Activated naive CD8-positive, alpha-beta T cell treated with anti-CD3 and anti-CD28 coated beads, Interleukin-2, amount 10 ng/mL, durations not matched to agents 7 days and 5 days (primary cell): ENCODE measurements at regions not wholly inside any gene's neighbourhood (a gene's known extent, or its start where the extent isn't known, plus 50 kb on each side); places are given as distances from the start of the nearest gene placed in this dataset.

Source experiments
- ATAC-seq: fragments of 150-1000 bp; cut with Tn5 transposase; one replicate; pipeline ENCODE4 v1.10.0; 2021; ENCODE audit warnings: low read depth, moderate library complexity
- POLR2A ChIA-PET: fragments of 350-600 bp; sonication (Branson Sonifier 250); formaldehyde crosslinking; loops from one replicate; lab custom pipeline; 2021; ENCODE audit warnings: antibody characterized with exemption; lab: Charles Lee
- DNase-seq: peaks from one replicate; pipeline ENCODE4 v3.0.0; 2021
- H3K27ac Mint-ChIP-seq: one replicate; pipeline ENCODE4 v1.8.0; 2022; ENCODE audit warnings: mild to moderate bottlenecking, mixed read lengths
- H3K27me3 Mint-ChIP-seq: one replicate; pipeline ENCODE4 v1.8.0; 2022; ENCODE audit warnings: mild to moderate bottlenecking, moderate library complexity, mixed read lengths
- H3K36me3 Mint-ChIP-seq: one replicate; pipeline ENCODE4 v1.8.0; 2021; ENCODE audit warnings: mild to moderate bottlenecking, mixed read lengths
- H3K4me1 Mint-ChIP-seq: one replicate; pipeline ENCODE4 v1.8.0; 2021; ENCODE audit warnings: mixed read lengths
- H3K4me3 Mint-ChIP-seq: one replicate; pipeline ENCODE4 v1.8.0; 2022; ENCODE audit warnings: mild to moderate bottlenecking, moderate library complexity, mixed read lengths
- H3K9me3 Mint-ChIP-seq: one replicate; pipeline ENCODE4 v1.8.0; 2021; ENCODE audit warnings: mixed read lengths

DNA sequence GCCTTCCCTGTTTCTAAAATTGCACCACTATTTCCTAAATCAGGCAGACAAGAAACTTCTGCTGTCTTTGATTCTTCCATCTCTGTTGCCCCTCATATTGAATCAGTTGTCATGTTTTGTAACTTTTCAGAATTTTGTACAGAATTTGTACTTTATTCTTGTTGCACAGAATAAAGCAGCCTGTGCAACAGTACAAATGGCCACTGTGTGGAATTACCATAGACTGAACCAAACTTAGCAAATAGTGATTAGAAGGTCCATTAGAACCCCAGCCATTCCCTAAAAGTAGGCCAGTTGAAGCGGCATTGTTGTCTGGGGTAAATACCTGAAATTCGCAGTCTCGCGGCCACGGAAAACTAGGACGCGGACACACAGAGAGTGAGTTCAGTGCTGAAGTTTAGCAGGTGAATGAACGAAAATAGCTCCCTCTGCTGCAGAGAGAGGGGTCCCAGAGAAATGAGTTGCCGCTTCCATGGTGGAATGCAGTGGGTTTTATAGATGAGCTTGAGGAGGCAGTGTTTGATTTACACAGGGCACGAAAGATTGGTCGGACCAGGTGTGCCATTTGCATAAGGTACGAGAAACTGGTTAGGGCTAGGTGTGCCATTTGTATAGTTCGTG lies 71.8 kb downstream of the C4orf33 start:
- Mint-ChIP-seq H3K4me3 (no peak overlapping the region), H3K9me3 (no peaks in the 10 kb centered on the region), H3K36me3 (no peaks in the 10 kb centered on the region), H3K4me1 (no peaks in the 10 kb centered on the region), H3K27me3 (peaks cover 36% of the 10 kb centered on the region), H3K27ac (no peak overlapping the region)
- DNase-seq, result no peak
- POLR2A ChIA-PET, result interaction anchor here (0.5 kb wide), 1 partner anchor 1385 kb away, joined by 3 read pairs; no protein-coding TSS in a partner anchor
- no peak for ATAC-seq

DNA sequence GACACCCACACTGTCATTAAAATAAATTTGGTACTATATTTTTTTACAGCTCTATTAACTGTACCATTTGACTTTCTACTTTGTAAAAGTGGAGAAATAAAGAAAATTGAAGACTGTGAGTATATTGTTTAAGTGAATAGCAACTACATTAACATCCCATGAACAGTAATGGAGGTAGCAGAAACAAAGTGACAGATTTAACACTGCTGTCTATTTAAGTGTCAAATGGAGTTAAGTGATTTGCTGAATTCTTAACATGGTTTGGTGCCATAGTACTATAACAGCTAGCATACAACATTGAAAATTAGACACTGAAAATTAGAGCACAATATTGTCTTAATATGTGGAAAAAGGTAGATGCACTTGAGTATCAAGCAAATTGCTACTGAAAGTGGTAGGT lies 76.2 kb downstream of the C4orf33 start:
- no peaks in the 10 kb centered on the region for H3K9me3 Mint-ChIP-seq
- H3K4me3 Mint-ChIP-seq, result no peak overlapping the region
- no peaks in the 10 kb centered on the region for H3K36me3 Mint-ChIP-seq
- ATAC-seq (no peak), DNase-seq (no peak)
- H3K27ac Mint-ChIP-seq, result no peak overlapping the region
- POLR2A ChIA-PET, result no interaction called here
- H3K27me3 Mint-ChIP-seq, result peaks cover 30% of the 10 kb centered on the region
- no peaks in the 10 kb centered on the region for H3K4me1 Mint-ChIP-seq

DNA sequence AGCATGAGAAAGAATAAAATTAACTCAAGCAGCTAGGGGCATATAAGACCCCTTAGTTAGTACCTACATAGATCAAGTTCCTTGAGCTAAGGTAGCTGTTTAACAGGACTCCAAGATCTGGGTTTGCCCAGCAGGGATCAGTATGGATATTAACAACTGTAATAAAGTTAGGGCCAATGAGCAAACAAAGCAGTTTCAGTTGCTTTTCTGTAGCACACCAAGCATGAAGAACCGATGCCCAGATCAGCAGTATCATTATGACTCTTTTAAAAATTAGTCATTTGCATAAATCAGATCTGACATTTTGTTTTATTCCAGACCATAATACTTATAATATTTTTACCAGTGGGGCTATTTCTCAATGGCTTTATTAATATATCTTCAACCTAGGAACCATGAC lies 80.9 kb downstream of the C4orf33 start:
- Mint-ChIP-seq H3K4me1 (no peaks in the 10 kb centered on the region), H3K4me3 (no peak overlapping the region), H3K9me3 (no peaks in the 10 kb centered on the region), H3K36me3 (no peaks in the 10 kb centered on the region), H3K27me3 (peaks cover 13% of the 10 kb centered on the region), H3K27ac (no peak overlapping the region)
- ATAC-seq (no peak), DNase-seq (no peak)
- POLR2A ChIA-PET, result no interaction called here

DNA sequence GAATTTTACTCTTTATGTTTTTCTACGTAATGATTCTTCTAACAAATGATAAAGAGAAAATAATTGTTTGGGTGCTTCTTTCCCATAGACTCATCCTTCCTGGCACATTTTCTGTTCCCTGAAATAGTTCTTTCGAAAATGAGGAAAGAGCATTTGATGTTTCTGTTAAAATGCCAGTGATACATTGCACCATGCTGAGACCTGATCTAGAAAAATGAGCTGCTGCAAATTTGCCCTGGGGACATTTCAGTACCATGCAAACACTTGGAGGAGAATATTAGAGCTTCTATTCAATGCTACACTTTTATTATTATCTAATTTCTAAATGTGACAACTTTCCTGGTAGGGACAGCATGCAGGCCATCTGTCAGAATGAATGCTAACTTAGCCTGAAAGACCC lies 83.3 kb downstream of the C4orf33 start:
- Mint-ChIP-seq H3K4me1 (no peaks in the 10 kb centered on the region), H3K27me3 (peaks cover 9% of the 10 kb centered on the region), H3K36me3 (no peaks in the 10 kb centered on the region), H3K9me3 (peaks cover 2% of the 10 kb centered on the region), H3K4me3 (no peak overlapping the region), H3K27ac (no peak overlapping the region)
- DNase-seq (no peak), ATAC-seq (no peak)
- POLR2A ChIA-PET, result no interaction called here

DNA sequence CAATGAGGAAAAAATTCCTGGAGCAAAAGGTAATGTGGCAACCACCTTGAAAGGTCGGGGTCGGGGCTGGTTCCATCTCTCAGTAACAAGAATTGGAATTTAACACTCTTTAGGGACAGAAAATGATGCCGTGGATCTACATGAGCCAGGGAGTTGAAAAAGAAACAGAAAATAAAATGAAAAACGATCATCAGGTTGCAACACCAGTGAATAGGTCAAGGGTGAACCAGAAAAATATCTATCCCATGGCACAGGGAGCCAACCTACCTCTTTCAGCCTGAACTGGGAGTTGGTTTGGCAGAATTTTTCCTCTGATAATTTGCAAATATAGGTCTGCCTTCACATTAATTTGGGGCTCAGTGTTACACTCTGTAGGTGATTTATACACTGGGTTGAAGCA lies 93.7 kb downstream of the C4orf33 start:
- Mint-ChIP-seq H3K9me3 (peaks cover 2% of the 10 kb centered on the region), H3K4me3 (no peak overlapping the region), H3K4me1 (no peaks in the 10 kb centered on the region), H3K36me3 (no peaks in the 10 kb centered on the region), H3K27ac (no peak overlapping the region), H3K27me3 (peaks cover 14% of the 10 kb centered on the region)
- no peak for ATAC-seq
- POLR2A ChIA-PET, result no interaction called here
- DNase-seq, result no peak

DNA sequence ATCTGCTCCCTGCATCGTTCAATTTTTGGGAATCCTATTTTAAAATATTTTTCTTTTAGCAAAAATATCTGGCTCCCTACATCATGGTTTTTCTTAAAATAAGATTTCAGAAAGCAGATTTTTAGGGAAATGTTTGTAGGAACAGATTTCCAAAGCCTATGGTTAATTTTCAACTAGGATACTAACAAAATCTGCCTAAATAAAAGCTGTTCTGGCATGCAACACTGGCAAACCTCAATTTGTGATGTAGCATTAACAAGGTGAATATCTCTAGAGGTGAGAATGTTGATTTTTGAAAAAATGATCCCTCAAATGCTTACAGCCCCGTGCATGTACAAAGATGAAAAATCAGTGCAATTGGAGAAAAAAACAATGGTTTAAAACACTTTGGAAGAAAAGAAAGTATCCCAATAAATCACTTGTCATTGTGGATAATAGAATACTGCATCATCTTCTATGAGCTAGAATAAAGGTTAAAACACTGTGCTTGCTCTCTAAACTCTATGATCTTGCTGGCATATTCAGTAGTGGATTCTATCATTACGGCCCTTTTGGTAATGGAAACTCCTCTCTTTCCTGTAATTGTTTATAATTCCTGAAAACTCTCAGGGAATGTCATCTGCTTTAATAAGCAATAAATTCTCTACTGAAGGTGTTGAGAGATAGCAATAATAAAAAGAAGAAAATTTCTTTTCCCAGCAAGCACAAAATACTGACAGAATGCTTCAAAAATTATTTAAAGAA lies 97.6 kb downstream of the C4orf33 start:
- no peak overlapping the region for H3K4me3 Mint-ChIP-seq
- peaks cover 19% of the 10 kb centered on the region for H3K27me3 Mint-ChIP-seq
- no peaks in the 10 kb centered on the region for H3K9me3 Mint-ChIP-seq
- POLR2A ChIA-PET, result no interaction called here
- DNase-seq (no peak), ATAC-seq (no peak)
- H3K4me1 Mint-ChIP-seq, result no peaks in the 10 kb centered on the region
- no peaks in the 10 kb centered on the region for H3K36me3 Mint-ChIP-seq
- H3K27ac Mint-ChIP-seq, result no peak overlapping the region

DNA sequence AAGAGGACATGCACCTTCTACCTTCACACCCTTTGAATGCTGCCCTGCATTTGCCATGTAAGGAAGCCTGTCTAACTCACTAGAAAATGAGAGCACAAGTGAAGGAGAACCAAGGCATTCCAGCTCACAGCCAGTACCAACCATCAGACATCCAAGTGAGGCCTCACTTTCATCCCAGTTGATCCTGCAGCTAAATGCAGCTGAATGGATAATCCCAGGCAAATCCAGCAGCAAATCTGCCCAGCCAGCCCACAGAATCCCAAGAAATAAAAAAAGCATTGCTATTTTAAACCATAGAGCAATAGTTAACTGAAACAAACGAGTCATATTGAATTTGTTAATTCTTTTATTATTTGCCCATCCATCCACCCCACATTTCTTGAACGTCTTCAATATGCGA lies 112.5 kb downstream of the C4orf33 start:
- H3K4me1 Mint-ChIP-seq, result no peaks in the 10 kb centered on the region
- POLR2A ChIA-PET, result no interaction called here
- no peak for ATAC-seq
- no peaks in the 10 kb centered on the region for H3K9me3 Mint-ChIP-seq
- H3K36me3 Mint-ChIP-seq, result no peaks in the 10 kb centered on the region
- H3K27ac Mint-ChIP-seq, result no peak overlapping the region
- no peak overlapping the region for H3K4me3 Mint-ChIP-seq
- peaks cover 5% of the 10 kb centered on the region for H3K27me3 Mint-ChIP-seq
- DNase-seq, result no peak

DNA sequence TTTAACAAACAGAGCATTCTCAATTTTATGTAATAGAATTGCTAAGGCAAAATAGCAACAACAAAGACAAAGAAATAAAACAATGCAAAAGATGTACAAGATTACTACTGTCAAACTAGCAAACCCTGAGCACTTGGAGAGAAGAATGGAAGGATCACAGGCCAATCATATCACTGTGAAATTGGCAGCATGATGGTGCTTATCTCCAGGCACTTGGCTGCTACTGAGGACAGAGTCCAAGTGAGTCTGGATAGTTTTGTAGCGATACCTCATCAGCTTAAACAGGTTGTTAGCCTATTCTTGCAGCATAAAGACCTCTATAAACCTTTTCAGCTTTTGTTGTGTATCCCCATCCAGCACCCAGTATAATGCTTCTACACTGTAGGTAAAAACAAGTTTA lies 117.7 kb downstream of the C4orf33 start:
- Mint-ChIP-seq H3K27me3 (peaks cover 10% of the 10 kb centered on the region), H3K4me3 (no peak overlapping the region), H3K9me3 (no peaks in the 10 kb centered on the region), H3K27ac (no peak overlapping the region), H3K4me1 (no peaks in the 10 kb centered on the region), H3K36me3 (no peaks in the 10 kb centered on the region)
- ATAC-seq (no peak), DNase-seq (no peak)
- POLR2A ChIA-PET, result no interaction called here

DNA sequence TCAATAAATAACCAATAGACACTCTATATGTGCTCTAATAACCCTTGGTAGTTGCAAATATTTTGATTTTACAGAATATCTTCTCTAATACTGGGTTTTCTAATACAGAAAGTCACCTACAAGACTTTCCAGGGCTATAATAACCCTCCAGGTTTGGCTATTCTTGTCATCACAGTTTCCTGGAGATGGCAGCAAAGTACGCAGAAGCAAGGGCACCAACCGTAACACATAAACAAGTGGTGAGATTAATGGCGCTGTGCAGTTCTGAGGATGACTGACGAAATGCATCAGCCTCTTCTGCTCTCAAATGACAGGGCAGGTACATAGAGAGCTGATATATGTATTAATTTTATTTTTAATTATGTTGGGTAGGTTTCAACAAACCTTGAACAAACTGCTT lies 122.4 kb downstream of the C4orf33 start:
- Mint-ChIP-seq H3K4me3 (no peak overlapping the region), H3K36me3 (no peaks in the 10 kb centered on the region), H3K27me3 (peaks cover 9% of the 10 kb centered on the region), H3K9me3 (no peaks in the 10 kb centered on the region), H3K27ac (no peak overlapping the region), H3K4me1 (no peaks in the 10 kb centered on the region)
- DNase-seq (no peak), ATAC-seq (no peak)
- POLR2A ChIA-PET, result no interaction called here

DNA sequence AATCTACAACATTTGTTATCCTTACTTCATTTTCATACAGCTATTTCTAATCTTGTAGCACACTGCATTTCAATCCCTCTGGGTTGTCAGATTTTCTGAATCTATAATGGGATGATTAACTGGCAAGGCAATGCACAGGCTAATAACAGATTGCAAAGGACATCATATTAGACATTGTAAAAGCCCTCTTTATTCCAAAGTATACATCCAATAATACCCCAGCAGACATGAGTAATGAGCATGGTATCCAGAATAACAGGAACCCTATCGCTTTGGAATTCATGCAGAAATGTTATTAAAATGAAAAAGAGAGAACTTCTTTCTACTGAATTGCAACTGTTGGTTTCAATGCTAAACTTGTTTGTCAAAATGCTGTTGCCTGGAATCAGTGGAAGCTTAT lies 122.9 kb downstream of the C4orf33 start:
- POLR2A ChIA-PET, result no interaction called here
- ATAC-seq (no peak), DNase-seq (no peak)
- no peaks in the 10 kb centered on the region for H3K9me3 Mint-ChIP-seq
- H3K36me3 Mint-ChIP-seq, result no peaks in the 10 kb centered on the region
- H3K27ac Mint-ChIP-seq, result no peak overlapping the region
- H3K4me3 Mint-ChIP-seq, result no peak overlapping the region
- H3K27me3 Mint-ChIP-seq, result peaks cover 9% of the 10 kb centered on the region
- H3K4me1 Mint-ChIP-seq, result no peaks in the 10 kb centered on the region

DNA sequence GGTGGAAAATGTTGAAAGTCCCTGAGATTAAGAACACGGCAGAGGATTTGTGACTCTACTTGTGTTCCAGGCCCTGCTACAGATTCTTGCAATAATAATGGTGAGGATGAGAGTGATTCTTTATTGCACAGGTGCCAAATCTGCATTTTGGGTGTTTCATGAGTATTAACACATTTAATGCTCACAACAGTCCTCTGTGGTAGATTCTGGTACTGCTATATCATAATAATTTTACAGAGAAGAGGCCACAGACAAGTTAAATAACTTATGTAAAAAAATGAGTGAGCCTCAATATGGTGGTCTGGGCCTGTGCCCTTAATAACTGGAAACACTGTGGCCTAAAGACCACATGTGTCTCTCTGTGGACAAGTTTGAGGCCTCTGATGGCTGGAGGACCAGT lies 124.3 kb downstream of the C4orf33 start:
- no peaks in the 10 kb centered on the region for H3K4me1 Mint-ChIP-seq
- no peaks in the 10 kb centered on the region for H3K9me3 Mint-ChIP-seq
- ATAC-seq (no peak), DNase-seq (no peak)
- H3K36me3 Mint-ChIP-seq, result no peaks in the 10 kb centered on the region
- POLR2A ChIA-PET, result no interaction called here
- H3K27me3 Mint-ChIP-seq, result peaks cover 6% of the 10 kb centered on the region
- H3K4me3 Mint-ChIP-seq, result no peak overlapping the region
- H3K27ac Mint-ChIP-seq, result no peak overlapping the region

DNA sequence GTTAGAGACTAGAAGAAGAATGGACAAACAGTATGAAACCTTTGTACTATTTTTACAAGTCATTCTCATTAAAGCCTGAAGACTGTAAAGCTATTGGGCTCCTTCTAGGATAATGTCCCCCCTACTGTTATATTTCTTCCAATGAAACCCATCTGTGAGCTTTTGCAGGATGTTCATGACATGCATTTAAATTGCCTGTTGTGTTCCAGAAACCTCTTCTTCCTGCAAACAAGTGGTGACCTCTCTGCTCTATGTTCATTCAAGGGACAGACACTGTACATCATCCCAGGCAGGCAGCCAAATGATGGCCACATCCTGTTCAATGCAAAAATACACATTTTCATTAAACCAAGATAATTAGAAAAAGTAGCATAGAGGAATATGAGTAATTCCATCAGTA lies 128.0 kb downstream of the C4orf33 start:
- POLR2A ChIA-PET, result no interaction called here
- H3K4me1 Mint-ChIP-seq, result no peaks in the 10 kb centered on the region
- no peaks in the 10 kb centered on the region for H3K9me3 Mint-ChIP-seq
- no peaks in the 10 kb centered on the region for H3K36me3 Mint-ChIP-seq
- ATAC-seq (no peak), DNase-seq (no peak)
- no peak overlapping the region for H3K27ac Mint-ChIP-seq
- H3K4me3 Mint-ChIP-seq, result no peak overlapping the region
- H3K27me3 Mint-ChIP-seq, result peaks cover 4% of the 10 kb centered on the region

DNA sequence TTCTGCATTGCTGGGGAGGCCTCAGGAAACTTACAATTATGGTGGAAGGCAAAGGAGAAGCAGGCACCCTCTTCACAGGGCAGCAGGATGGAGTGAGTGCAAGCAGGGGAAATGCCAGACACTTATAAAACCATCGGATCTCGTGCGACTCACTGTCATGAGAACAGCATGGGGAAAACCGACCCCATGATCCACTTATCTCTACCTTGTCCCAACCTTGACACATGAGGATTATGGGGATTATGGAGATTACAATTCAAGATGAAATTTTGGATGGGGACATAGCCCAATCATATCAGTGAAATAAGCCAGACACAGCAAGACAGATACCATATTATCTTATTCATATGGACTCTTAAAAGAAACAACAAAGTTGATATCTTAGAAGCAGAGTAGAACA lies 134.9 kb downstream of the C4orf33 start:
- peaks cover 7% of the 10 kb centered on the region for H3K27me3 Mint-ChIP-seq
- H3K27ac Mint-ChIP-seq, result no peak overlapping the region
- no peaks in the 10 kb centered on the region for H3K4me1 Mint-ChIP-seq
- ATAC-seq (no peak), DNase-seq (no peak)
- no peaks in the 10 kb centered on the region for H3K9me3 Mint-ChIP-seq
- H3K36me3 Mint-ChIP-seq, result no peaks in the 10 kb centered on the region
- no peak overlapping the region for H3K4me3 Mint-ChIP-seq
- POLR2A ChIA-PET, result no interaction called here

DNA sequence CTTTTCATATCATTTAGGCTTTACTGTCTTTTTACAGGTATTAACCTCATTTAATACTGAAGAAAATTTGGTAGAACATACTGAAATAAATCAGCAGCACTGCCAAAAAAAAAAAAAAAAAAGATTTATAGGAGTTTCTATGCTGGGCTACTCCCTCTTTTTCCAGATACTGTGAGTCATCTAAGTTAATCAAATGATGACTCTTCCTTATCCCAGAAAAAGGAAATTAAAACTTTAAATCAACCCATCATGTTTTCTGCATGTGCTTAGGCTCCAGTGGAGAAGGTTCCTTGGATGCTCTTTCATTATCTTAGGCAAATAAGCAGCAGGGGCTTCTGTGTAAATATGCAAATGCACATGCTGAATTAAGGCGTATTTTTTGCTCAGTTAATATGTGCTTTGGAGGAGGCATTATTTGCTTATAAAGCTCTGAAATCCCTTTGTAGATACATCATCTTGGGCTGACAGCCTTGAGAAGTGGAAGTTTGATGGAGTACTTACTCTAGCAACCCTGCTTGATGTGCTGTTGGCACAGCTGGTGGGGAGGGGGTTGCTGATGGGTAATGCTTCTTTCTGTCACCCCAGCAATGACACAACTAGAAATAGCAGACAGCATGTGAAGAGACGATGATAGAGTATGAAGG lies 136.1 kb downstream of the C4orf33 start:
- Mint-ChIP-seq H3K36me3 (no peaks in the 10 kb centered on the region), H3K27ac (no peak overlapping the region), H3K27me3 (peaks cover 7% of the 10 kb centered on the region), H3K4me3 (no peak overlapping the region), H3K4me1 (no peaks in the 10 kb centered on the region), H3K9me3 (no peaks in the 10 kb centered on the region)
- DNase-seq (no peak), ATAC-seq (no peak)
- POLR2A ChIA-PET, result no interaction called here
